H9 (cell line): ENCODE measurements at regions not wholly inside any gene's neighbourhood (a gene's known extent, or its start where the extent isn't known, plus 50 kb on each side); places are given as distances from the start of the nearest gene placed in this dataset.

ENCODE experiments used
- DNase-seq: peaks from one replicate; pipeline ENCODE4 v3.0.0-alpha.2; 2017
- H2AFZ ChIP-seq: one replicate; pipeline ENCODE4 v1.6.1; 2013; ENCODE audit warnings: mild to moderate bottlenecking, low read length, control low read depth, moderate library complexity
- H2AK5ac ChIP-seq: 2 replicates; pipeline ENCODE4 v1.6.1; 2013; ENCODE audit warnings: low read length, control low read depth, mixed read lengths; ENCODE audit not compliant: insufficient read length
- H2BK120ac ChIP-seq: one replicate; pipeline ENCODE4 v1.6.1; 2013; ENCODE audit warnings: low read depth, mild to moderate bottlenecking, low read length, control low read depth, inconsistent platforms; ENCODE audit not compliant: poor library complexity, severe bottlenecking
- H2BK12ac ChIP-seq: 2 replicates; pipeline ENCODE4 v1.6.1; 2013; ENCODE audit warnings: low read length, control low read depth, mixed read lengths, low read depth; ENCODE audit not compliant: insufficient read length
- H2BK15ac ChIP-seq: 2 replicates; pipeline ENCODE4 v1.6.1; 2013; ENCODE audit warnings: low read depth, low read length, control low read depth
- H2BK20ac ChIP-seq: one replicate; pipeline ENCODE4 v1.6.1; 2013; ENCODE audit warnings: low read depth, mild to moderate bottlenecking, low read length, control low read depth, inconsistent platforms; ENCODE audit not compliant: poor library complexity, severe bottlenecking
- H2BK5ac ChIP-seq: 2 replicates; pipeline ENCODE4 v1.6.1; 2013; ENCODE audit warnings: low read length, control low read depth, mixed read lengths; ENCODE audit not compliant: insufficient read length
- H3K14ac ChIP-seq: 2 replicates; pipeline ENCODE4 v1.6.1; 2013; ENCODE audit warnings: low read length, control low read depth; ENCODE audit not compliant: insufficient read depth
- H3K18ac ChIP-seq: 2 replicates; pipeline ENCODE4 v1.6.1; 2013; ENCODE audit warnings: low read depth, mild to moderate bottlenecking, mixed read lengths, low read length, control low read depth; ENCODE audit not compliant: insufficient read length
- H3K23ac ChIP-seq: 2 replicates; pipeline ENCODE4 v1.6.1; 2013; ENCODE audit warnings: low read length, control low read depth, mixed read lengths, low read depth; ENCODE audit not compliant: insufficient read length
- H3K23me2 ChIP-seq: 2 replicates; pipeline ENCODE4 v1.6.1; 2013; ENCODE audit warnings: low read depth, mild to moderate bottlenecking, mixed read lengths, low read length, control low read depth; ENCODE audit not compliant: insufficient read length, poor library complexity, severe bottlenecking
- H3K27ac ChIP-seq: 2 replicates; pipeline ENCODE4 v1.5.1; 2013; ENCODE audit warnings: low read length, control low read depth, mixed read lengths, low read depth; ENCODE audit not compliant: insufficient read length
- H3K27me3 ChIP-seq: 2 replicates; pipeline ENCODE4 v1.6.1; 2013; ENCODE audit warnings: low read length, control low read depth, inconsistent platforms; ENCODE audit not compliant: insufficient read depth
- H3K4ac ChIP-seq: 2 replicates; pipeline ENCODE4 v1.6.1; 2013; ENCODE audit warnings: low read depth, mild to moderate bottlenecking, control low read depth, inconsistent platforms, low read length, moderate library complexity
- H3K4me1 ChIP-seq: 2 replicates; pipeline ENCODE4 v1.6.1; 2013; ENCODE audit warnings: low read length, control low read depth, inconsistent platforms; ENCODE audit not compliant: insufficient read depth
- H3K4me2 ChIP-seq: 2 replicates; pipeline ENCODE4 v1.6.1; 2013; ENCODE audit warnings: low read length, control low read depth, mixed read lengths; ENCODE audit not compliant: insufficient read length, insufficient read depth
- H3K56ac ChIP-seq: 2 replicates; pipeline ENCODE4 v1.6.1; 2013; ENCODE audit warnings: low read depth, mild to moderate bottlenecking, mixed read lengths, low read length, control low read depth; ENCODE audit not compliant: insufficient read length
- H3K79me1 ChIP-seq: 2 replicates; pipeline ENCODE4 v1.6.1; 2013; ENCODE audit warnings: low read depth, mild to moderate bottlenecking, moderate library complexity, low read length, control low read depth, inconsistent platforms; ENCODE audit not compliant: insufficient read depth, poor library complexity, severe bottlenecking
- H3K79me2 ChIP-seq: 2 replicates; pipeline ENCODE4 v1.6.1; 2013; ENCODE audit warnings: low read length, control low read depth, inconsistent platforms; ENCODE audit not compliant: insufficient read depth
- H3K9ac ChIP-seq: 2 replicates; pipeline ENCODE4 v1.6.1; 2013; ENCODE audit warnings: low read length, control low read depth, mixed read lengths; ENCODE audit not compliant: insufficient read length; ENCODE audit errors: extremely low read depth
- H3K9me3 ChIP-seq: one replicate; pipeline ENCODE4 v1.6.1; 2013; ENCODE audit warnings: low read depth, low read length, inconsistent platforms; ENCODE audit not compliant: control insufficient read depth
- H3T11ph ChIP-seq: one replicate; pipeline ENCODE4 v1.6.1; 2013; ENCODE audit warnings: mild to moderate bottlenecking, low read length, control low read depth, inconsistent platforms
- H4K20me1 ChIP-seq: one replicate; pipeline ENCODE4 v1.6.1; 2013; ENCODE audit not compliant: control insufficient read depth, insufficient read length, insufficient read depth
- H4K5ac ChIP-seq: 2 replicates; pipeline ENCODE4 v1.6.1; 2013; ENCODE audit warnings: low read depth, mild to moderate bottlenecking, mixed read lengths, low read length, control low read depth; ENCODE audit not compliant: insufficient read length
- H4K8ac ChIP-seq: replicated peaks from 2 replicates; pipeline ENCODE4 v1.6.1; 2013; ENCODE audit warnings: low read length, control low read depth, mixed read lengths, low read depth; ENCODE audit not compliant: insufficient read length
- H4K91ac ChIP-seq: 2 replicates; pipeline ENCODE4 v1.6.1; 2013; ENCODE audit warnings: low read depth, mild to moderate bottlenecking, moderate library complexity, mixed read lengths, low read length, control low read depth; ENCODE audit not compliant: insufficient read length
- H3K27ac Mint-ChIP-seq, 3 experiments: 2 replicates in 2 of 3; 3 replicates in 1 of 3; pipeline ENCODE4 v1.8.0; 2020 to 2021; ENCODE audit warnings: mixed read lengths in 3 of 3, mild to moderate bottlenecking in 1 of 3, moderate library complexity in 1 of 3
- H3K27me3 Mint-ChIP-seq: 2 replicates; pipeline ENCODE4 v1.8.0; 2021; ENCODE audit warnings: low read depth, mild to moderate bottlenecking, moderate library complexity, mixed read lengths
- H3K36me3 Mint-ChIP-seq, 3 experiments: 2 replicates in 2 of 3; 3 replicates in 1 of 3; pipeline ENCODE4 v1.8.0; 2020 to 2021; ENCODE audit warnings: low read depth in 3 of 3, mixed read lengths in 3 of 3; ENCODE audit not compliant: insufficient read depth in 1 of 3
- H3K4me1 Mint-ChIP-seq, 2 experiments: 2 replicates each; pipeline ENCODE4 v1.8.0; 2020; ENCODE audit warnings: mixed read lengths in 2 of 2
- H3K4me3 Mint-ChIP-seq, 2 experiments: 2 replicates in 1 of 2; 3 replicates in 1 of 2; pipeline ENCODE4 v1.8.0; 2020 to 2021; ENCODE audit warnings: mild to moderate bottlenecking in 2 of 2, mixed read lengths in 2 of 2, moderate library complexity in 1 of 2
- H3K9me3 Mint-ChIP-seq, 2 experiments: 2 replicates in 1 of 2; 3 replicates in 1 of 2; pipeline ENCODE4 v1.8.0; 2020; ENCODE audit warnings: mild to moderate bottlenecking in 2 of 2, mixed read lengths in 2 of 2, moderate library complexity in 1 of 2
- WGBS: extraction: QIAGEN DNeasy Blood & Tissue Kit; methylation state at CpG from one replicate; pipeline ENCODE4 v1.1.7; 2013; ENCODE audit warnings: missing lambda C conversion rate, low lambda C conversion rate, mixed read lengths; ENCODE audit not compliant: insufficient read length; ENCODE audit errors: extremely low coverage; 5-methylcytosine and 5-hydroxymethylcytosine counted together
- TF ChIP-seq, protein P1 (sequence below): fragments of 200-600 bp; sonication (generic); conservative IDR thresholded peaks from 3 replicates; pipeline ENCODE4 v1.8.0; 2021; ENCODE audit warnings: antibody characterized with exemption, mild to moderate bottlenecking

DNA sequence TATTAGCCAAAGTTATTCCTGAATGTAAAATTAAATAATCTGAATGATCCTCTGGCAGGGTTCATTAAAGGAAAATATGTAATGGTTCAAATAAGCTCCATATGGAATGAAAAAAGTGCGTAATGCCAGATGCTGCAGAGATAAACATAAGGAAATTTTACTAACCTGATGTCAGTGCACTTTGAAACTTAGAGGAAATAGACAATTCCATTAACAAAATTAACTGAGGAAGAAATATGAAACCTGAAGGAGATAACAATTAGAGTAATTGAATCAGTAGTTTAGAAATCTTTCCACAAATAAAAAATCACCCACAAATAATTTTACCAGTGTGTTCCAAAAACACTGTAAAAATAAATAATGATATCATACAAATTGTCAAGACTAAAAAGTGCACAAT, 387.5 kb downstream of the GRIA2 start:
- WGBS: no CpG with 5 or more reads among the region's 1 CpG
- H4K20me1 ChIP-seq: no peaks in the 10 kb centered on the region

More for the DNA sequence above, 387.5 kb downstream of the GRIA2 start:
- Histone ChIP-seq H2AK5ac (no peak overlapping the region), H3K18ac (no peak overlapping the region), H3K9ac (no peak overlapping the region), H3K23me2 (no peaks in the 10 kb centered on the region), H2BK12ac (no peak overlapping the region), H4K5ac (no peak overlapping the region), H4K8ac (no peak overlapping the region), H3K23ac (no peak overlapping the region), H3K79me1 (no peaks in the 10 kb centered on the region), H3K9me3 (no peaks in the 10 kb centered on the region), H3K56ac (no peak overlapping the region), H4K91ac (no peak overlapping the region), H2BK120ac (no peak overlapping the region), H3K14ac (no peak overlapping the region), H3K4me1 (no peaks in the 10 kb centered on the region), H2BK5ac (no peak overlapping the region), H3K79me2 (no peaks in the 10 kb centered on the region), H2BK15ac (no peak overlapping the region), H3T11ph (no peak overlapping the region), H2AFZ (no peak overlapping the region), H3K4me2 (no peak overlapping the region), H3K27ac (no peak overlapping the region), H3K27me3 (no peaks in the 10 kb centered on the region), H3K4ac (no peak overlapping the region), H2BK20ac (no peak overlapping the region)
- TF ChIP-seq, protein P1, sequence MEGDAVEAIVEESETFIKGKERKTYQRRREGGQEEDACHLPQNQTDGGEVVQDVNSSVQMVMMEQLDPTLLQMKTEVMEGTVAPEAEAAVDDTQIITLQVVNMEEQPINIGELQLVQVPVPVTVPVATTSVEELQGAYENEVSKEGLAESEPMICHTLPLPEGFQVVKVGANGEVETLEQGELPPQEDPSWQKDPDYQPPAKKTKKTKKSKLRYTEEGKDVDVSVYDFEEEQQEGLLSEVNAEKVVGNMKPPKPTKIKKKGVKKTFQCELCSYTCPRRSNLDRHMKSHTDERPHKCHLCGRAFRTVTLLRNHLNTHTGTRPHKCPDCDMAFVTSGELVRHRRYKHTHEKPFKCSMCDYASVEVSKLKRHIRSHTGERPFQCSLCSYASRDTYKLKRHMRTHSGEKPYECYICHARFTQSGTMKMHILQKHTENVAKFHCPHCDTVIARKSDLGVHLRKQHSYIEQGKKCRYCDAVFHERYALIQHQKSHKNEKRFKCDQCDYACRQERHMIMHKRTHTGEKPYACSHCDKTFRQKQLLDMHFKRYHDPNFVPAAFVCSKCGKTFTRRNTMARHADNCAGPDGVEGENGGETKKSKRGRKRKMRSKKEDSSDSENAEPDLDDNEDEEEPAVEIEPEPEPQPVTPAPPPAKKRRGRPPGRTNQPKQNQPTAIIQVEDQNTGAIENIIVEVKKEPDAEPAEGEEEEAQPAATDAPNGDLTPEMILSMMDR: no peak
- no peaks in the 10 kb centered on the region for H3K27me3 Mint-ChIP-seq
- no peak for DNase-seq
- no peak overlapping the region for H3K27ac Mint-ChIP-seq
- no peak overlapping the region for H3K4me3 Mint-ChIP-seq
- H3K4me1 Mint-ChIP-seq: no peaks in the 10 kb centered on the region
- no peaks in the 10 kb centered on the region for H3K36me3 Mint-ChIP-seq
- H3K9me3 Mint-ChIP-seq: no peaks in the 10 kb centered on the region
